ENCODE measurements at regions not wholly inside any gene's neighbourhood (a gene's known extent, or its start where the extent isn't known, plus 50 kb on each side); places are given as distances from the start of the nearest gene placed in this dataset.
A peak's percentile ranks its signal among the peaks of the same experiment; 100 is the strongest.
"Not testable (repeated sequence)": the region's sequence is repeated elsewhere in the genome, so short reads cannot be mapped to it uniquely, and the experiment has no call there.

- ATAC-seq: not testable (repeated sequence)
Measured at GRCh38 chr21:5066682-5067251, 5454.6 kb upstream of the TPTE start.

DNA sequence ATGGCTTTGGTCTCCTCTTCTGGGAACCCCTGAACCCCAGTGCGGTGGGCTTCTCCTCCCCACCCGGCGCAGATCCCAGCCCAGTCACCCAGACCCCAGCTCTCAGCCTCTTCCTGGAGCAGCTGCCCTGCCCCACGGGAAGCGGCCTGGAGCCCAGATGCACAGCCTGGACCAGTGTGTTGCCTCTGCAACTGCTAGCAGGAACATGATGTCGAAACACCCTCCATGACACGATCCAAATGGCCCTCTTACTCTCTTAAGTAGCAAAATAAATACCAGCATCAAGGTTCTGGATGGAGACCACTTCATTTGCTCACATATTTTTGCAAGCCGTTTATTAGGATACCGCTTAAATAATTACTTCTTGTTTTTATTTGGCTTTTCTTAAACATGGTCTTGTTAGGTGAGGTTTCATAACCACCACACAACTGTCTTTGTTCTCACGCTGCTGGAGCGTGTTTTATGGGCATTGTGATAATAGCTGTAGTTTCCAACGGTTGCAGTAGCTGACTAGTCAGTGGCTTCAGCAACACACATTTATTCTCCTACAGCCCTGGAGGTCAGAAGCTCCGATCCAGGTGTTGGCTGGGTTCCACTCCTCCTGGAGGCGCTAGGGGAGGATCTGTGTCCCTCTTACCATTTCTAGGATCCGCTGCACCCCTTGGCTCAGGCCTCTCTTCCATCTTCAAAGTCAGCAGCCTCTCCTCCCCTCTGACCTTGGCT lies 5453.9 kb upstream of the TPTE start:
- ATAC-seq: not testable (repeated sequence)

DNA sequence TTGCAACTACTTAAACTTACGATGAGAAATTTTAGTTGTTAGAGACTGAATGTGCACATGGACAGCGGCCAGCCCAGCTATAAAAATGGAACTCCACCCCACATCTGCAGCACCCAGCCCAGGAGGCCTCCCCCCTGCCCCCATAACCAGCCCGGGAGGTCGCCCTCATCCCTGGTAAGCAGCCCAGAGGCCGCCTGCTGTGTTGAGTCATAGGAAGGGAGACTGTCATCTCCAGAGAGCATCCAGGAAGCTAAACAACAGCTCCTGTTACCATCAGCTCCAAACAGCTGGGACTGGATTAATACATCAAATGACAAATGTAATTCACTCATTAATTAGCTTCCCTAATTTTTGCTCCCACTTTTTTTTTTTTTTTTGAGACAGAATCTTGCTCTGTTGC lies 5452.7 kb upstream of the TPTE start:
- not testable (repeated sequence) for ATAC-seq

- ATAC-seq: not testable (repeated sequence)
Measured at GRCh38 chr21:5071180-5071579, 5450.2 kb upstream of the TPTE start.

- peak; percentile 73 for ATAC-seq
Measured at GRCh38 chr21:5076854-5077253, 5444.5 kb upstream of the TPTE start.

DNA sequence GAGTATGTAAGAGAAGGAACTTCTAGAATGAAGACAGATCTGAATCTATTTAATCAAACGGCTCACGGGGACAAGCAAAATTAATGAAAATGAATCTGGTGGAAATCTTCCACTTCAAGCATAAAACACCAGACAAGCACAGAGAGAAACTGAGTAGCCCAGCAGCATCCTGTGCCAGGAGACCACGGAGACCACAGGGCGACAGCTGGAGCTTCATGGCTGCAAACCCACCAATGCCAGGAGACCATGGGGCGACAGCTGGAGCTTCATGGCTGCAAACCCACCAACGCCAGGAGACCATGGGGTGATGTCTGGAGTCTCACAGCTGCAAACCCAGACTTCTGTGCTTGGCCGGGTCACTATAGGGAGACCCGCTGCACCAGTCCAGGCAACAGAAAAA lies 5442.0 kb upstream of the TPTE start:
- ATAC-seq: not testable (repeated sequence)

GRCh38 chr21:5080015-5080414 lies 5441.4 kb upstream of the TPTE start:
- not testable (repeated sequence) for ATAC-seq

GRCh38 chr21:5084246-5084645 lies 5437.1 kb upstream of the TPTE start:
- not testable (repeated sequence) for ATAC-seq

- ATAC-seq: not testable (repeated sequence)
Measured at GRCh38 chr21:5085456-5085855, 5435.9 kb upstream of the TPTE start.

DNA sequence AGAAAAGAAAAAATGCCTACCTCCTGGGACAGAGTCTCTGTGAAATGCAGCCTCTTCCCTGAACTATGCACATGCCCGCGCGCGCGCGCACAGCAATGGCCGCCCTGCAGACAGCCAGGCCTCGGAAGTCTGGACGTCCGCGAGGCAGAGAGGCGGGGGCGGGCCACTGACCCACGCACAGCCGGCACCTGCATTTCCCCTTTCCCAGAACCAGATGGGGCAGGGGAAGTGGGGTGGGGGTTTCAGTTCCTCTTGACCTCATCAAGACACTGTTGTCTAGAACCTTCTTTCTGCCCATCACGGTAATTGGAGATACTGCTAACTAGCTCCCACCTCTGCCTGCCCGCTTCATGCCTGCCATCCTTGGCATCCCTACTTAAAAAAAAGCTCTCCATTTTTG lies 5435.0 kb upstream of the TPTE start:
- ATAC-seq: peak; percentile 25

- not testable (repeated sequence) for ATAC-seq
Measured at GRCh38 chr21:5088820-5089219, 5432.6 kb upstream of the TPTE start.

- ATAC-seq: not testable (repeated sequence)
Measured at GRCh38 chr21:5089399-5090089, 5431.8 kb upstream of the TPTE start.

GRCh38 chr21:5090132-5091079 lies 5431.0 kb upstream of the TPTE start:
- ATAC-seq: not testable (repeated sequence)

- not testable (repeated sequence) for ATAC-seq
Measured at GRCh38 chr21:5091274-5091673, 5430.1 kb upstream of the TPTE start.

DNA sequence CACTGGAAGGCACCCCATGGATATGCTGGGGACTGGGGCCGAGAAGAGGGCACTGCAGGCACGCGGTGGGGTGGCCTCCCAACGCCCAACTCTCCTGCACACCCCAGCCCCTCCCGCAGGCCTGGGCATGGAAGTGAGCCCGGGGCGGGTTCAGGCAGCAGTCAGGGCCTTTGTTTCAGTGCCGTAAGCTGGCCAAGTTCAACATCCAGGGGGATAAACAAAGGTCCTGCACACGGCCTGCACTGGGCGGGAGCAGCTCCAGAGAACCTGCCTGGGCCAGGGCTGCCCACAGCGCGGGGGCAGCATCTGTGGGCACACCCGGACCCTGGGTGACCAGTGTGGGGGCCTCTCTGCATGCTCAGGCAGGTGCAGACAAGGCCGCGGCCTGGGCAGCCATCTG lies 5425.8 kb upstream of the TPTE start:
- peak; percentile 68 for ATAC-seq

DNA sequence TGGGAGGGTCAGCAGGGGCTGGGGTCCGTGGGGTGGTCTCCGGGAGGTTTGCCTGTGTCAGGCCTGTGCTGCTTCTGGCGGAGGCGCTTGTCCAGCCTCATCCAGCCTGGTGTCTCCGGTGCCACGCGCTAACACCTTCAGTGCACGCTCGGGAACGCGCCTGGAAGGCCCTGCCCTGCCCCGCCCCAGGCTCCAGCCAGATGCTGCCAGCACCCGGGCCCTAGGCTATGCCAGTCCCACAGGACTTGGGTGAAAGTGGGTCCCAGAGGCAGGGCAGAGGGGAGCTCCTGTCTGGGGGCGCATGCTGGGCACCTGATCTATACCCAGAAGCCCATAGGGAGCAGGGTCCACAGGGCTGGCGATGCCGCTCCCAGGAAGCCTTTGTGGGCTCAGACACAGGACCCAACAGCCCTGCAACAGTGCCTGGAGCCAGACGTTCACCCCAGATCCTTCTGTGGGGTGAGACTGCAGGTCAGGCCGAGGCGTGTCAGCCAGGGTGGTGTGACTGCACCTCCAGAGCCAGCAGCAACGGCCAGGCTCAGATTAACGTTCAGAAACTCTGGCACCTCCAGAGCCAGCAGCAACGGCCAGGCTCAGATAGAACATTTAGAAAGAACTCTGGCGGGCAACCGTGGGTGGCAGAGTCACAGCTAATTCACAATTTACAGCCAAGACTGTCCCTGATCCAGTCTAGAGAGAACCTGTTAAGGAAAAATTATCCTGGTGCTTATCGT lies 5423.2 kb upstream of the TPTE start:
- not testable (repeated sequence) for ATAC-seq

DNA sequence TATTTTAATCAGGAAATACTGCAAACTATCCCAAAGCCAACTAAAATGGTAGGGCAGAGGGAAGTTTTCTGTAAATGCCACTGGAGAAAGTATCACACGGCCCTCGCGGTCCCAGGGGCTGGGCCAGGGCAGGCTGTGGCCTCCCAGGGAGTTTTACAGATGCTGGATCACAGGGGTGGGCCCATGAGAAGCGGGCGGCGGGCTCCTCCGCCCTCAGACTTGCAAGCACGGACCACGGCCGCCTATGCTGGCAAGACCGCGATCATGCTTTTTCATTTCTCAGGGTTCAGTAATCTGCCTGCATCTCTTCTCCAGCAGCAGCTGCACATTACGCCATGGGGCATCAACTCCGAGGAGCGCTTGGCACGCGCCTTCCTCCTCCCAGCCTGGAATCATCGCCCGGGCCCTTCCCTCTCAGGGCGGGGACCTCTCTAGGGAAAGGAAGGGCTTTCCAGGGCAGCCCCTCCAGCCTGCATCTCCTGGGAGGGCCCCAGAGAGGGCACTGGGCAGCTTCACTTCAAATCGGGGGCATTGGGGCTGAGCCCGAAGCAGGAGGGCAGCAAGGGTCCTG lies 5420.7 kb upstream of the TPTE start:
- not testable (repeated sequence) for ATAC-seq

DNA sequence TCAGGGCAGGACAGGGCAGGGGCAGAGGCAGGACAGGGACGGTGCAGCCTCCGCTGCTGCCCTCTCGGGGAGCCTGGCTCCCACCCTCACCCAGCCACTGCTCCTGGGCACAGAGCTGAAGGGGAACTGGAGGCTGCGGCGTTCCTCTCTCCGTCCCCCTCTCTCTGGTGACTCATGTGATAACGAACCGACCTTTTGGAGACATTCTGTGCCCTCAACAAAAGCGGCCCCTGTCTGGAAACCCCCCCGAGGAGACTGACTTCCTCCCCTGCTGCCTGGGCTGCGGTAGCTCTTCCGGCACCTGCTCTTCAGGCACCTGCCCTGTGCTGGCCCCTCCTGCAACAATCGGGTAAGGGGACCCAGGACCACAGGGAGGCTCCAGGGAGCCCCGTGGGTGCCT lies 5419.6 kb upstream of the TPTE start:
- ATAC-seq: peak; percentile 57

DNA sequence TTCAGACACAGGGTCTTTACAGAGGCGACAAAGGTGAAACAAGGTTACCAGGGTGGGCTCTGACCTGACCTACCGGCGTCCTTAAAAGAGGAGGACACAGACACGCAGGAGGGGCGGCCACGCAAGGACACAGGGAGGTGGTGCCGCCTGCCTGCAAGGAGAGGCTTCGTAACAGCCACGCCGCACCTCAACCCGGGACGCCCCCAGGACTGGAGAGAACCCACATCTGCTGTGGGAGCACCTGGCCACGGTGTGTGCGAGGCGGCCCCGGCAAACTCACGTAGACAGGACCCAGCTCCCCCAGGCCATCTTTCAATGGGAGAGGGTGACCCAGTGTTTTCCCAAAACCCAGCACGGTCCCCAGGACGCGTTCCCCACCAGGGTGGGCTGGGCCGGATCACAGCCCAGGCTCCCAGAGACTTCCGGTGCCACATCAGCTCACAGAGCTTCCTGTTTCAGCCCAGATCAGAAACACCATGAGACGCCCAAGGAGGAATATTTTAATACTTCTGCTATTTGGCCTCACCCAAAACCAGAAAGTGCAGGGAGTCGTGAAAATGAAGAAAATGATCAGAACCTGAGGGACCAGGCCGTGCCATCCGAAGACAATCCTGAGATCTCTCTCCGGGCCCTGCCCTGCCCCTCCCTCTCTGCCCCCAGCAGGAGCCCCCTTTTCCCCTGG lies 5417.4 kb upstream of the TPTE start:
- not testable (repeated sequence) for ATAC-seq

- ATAC-seq: not testable (repeated sequence)
Measured at GRCh38 chr21:5104562-5104928, 5416.8 kb upstream of the TPTE start.
